H1 (cell line): ENCODE measurements at regions not wholly inside any gene's neighbourhood (a gene's known extent, or its start where the extent isn't known, plus 50 kb on each side); places are given as distances from the start of the nearest gene placed in this dataset.

ENCODE experiments used
- CTCF ChIA-PET: fragments of 300-600 bp; sonication (Branson Sonifier 250); formaldehyde crosslinking; loops from one replicate; lab custom pipeline; 2021; ENCODE audit not compliant: partially characterized antibody; lab: Charles Lee
- POLR2A ChIA-PET: fragments of 300-600 bp; sonication (Branson Sonifier 250); formaldehyde crosslinking; loops from one replicate; lab custom pipeline; 2021; ENCODE audit warnings: inconsistent platforms; ENCODE audit not compliant: partially characterized antibody; lab: Charles Lee
- DNase-seq, 2 experiments: peaks; one replicate each; pipeline versions ENCODE4 v3.0.0 to v3.0.0-alpha.2; 2010 to 2022; ENCODE audit warnings: low spot score in 2 of 2, low read depth in 1 of 2, mixed read lengths in 1 of 2
- FAIRE-seq: peaks from 2 replicates; lab custom pipeline; 2011; peaks lifted over from hg19 to GRCh38; lab: Jason Lieb, UNC
- H2AFZ ChIP-seq: 2 replicates; pipeline ENCODE4 v1.8.1; 2012; ENCODE audit warnings: low read length, inconsistent platforms
- H2AK5ac ChIP-seq: 2 replicates; pipeline ENCODE4 v1.6.1; 2013; ENCODE audit warnings: low read depth, low read length
- H2BK120ac ChIP-seq: replicated peaks from 2 replicates; pipeline ENCODE3; 2013; ENCODE audit warnings: low read depth, low read length, inconsistent platforms
- H2BK12ac ChIP-seq: 2 replicates; pipeline ENCODE4 v1.6.1; 2013; ENCODE audit warnings: low read depth, low read length
- H2BK15ac ChIP-seq: 2 replicates; pipeline ENCODE4 v1.6.1; 2013; ENCODE audit warnings: low read length
- H2BK20ac ChIP-seq: 2 replicates; pipeline ENCODE4 v1.6.1; 2013; ENCODE audit warnings: low read length
- H2BK5ac ChIP-seq: 2 replicates; pipeline ENCODE4 v1.6.1; 2013; ENCODE audit warnings: low read depth, low read length
- H3K14ac ChIP-seq: 2 replicates; pipeline ENCODE4 v1.6.1; 2013; ENCODE audit warnings: inconsistent platforms; ENCODE audit not compliant: insufficient read length
- H3K18ac ChIP-seq: 2 replicates; pipeline ENCODE4 v1.6.1; 2013; ENCODE audit warnings: low read length; ENCODE audit errors: extremely low read depth
- H3K23ac ChIP-seq: 2 replicates; pipeline ENCODE4 v1.6.1; 2013; ENCODE audit warnings: inconsistent platforms; ENCODE audit not compliant: insufficient read length
- H3K23me2 ChIP-seq: 2 replicates; pipeline ENCODE4 v1.6.1; 2013; ENCODE audit warnings: low read depth, low read length
- H3K27ac ChIP-seq: 2 replicates; pipeline ENCODE4 v1.6.1; 2011; ENCODE audit warnings: low read depth, low read length, inconsistent platforms
- H3K27me3 ChIP-seq, 4 experiments: replicated peaks in 1 of 4; 1 replicate in 1 of 4; 2 replicates in 3 of 4; pipeline versions ENCODE4 v1.6.1 to v1.8.1; 2011 to 2013; ENCODE audit warnings: low read length in 3 of 4, mild to moderate bottlenecking in 3 of 4, inconsistent platforms in 2 of 4, mixed read lengths in 2 of 4, moderate library complexity in 1 of 4; ENCODE audit not compliant: control insufficient read depth in 3 of 4, insufficient read depth in 3 of 4; ENCODE audit errors: extremely low read depth in 1 of 4
- H3K36me3 ChIP-seq, 4 experiments: 2 replicates each; pipeline versions ENCODE4 v1.6.1 to v1.8.1; 2011 to 2013; ENCODE audit warnings: mild to moderate bottlenecking in 4 of 4, low read length in 3 of 4, moderate library complexity in 2 of 4, control low read depth in 1 of 4, inconsistent platforms in 1 of 4; ENCODE audit not compliant: insufficient read depth in 4 of 4, control insufficient read depth in 2 of 4
- H3K4ac ChIP-seq: replicated peaks from 2 replicates; pipeline ENCODE3; 2013; ENCODE audit warnings: low read length, low read depth, mixed read lengths, inconsistent platforms; ENCODE audit not compliant: insufficient read length
- H3K4me1 ChIP-seq, 4 experiments: replicated peaks in 1 of 4; 1 replicate in 1 of 4; 2 replicates in 3 of 4; pipeline versions ENCODE4 v1.6.1 to v1.8.1; 2011 to 2013; ENCODE audit warnings: low read length in 3 of 4, inconsistent platforms in 2 of 4, mixed read lengths in 1 of 4; ENCODE audit not compliant: insufficient read depth in 4 of 4, control insufficient read depth in 3 of 4
- H3K4me2 ChIP-seq, 2 experiments: 2 replicates each; pipeline versions ENCODE4 v1.6.1 to v1.8.1; 2011 to 2013; ENCODE audit warnings: low read depth in 2 of 2, low read length in 2 of 2, control low read depth in 1 of 2, inconsistent platforms in 1 of 2, mild to moderate bottlenecking in 1 of 2; ENCODE audit not compliant: insufficient read depth in 1 of 2
- H3K4me3 ChIP-seq, 4 experiments: fragments of 200-600, 300-600 bp in 1 of 4; sonication (generic), shearing (Covaris generic), sonication (Bioruptor Twin) in 1 of 4; 2 replicates each; pipeline versions ENCODE4 v1.5.1 to v1.8.1; 2011 to 2016; ENCODE audit warnings: low read length in 4 of 4, low read depth in 3 of 4, control low read depth in 2 of 4, inconsistent platforms in 2 of 4, mild to moderate bottlenecking in 2 of 4, mixed read lengths in 1 of 4, moderate library complexity in 1 of 4; ENCODE audit not compliant: insufficient read depth in 2 of 4; ENCODE audit errors: extremely low read depth in 1 of 4
- H3K56ac ChIP-seq: replicated peaks from 2 replicates; pipeline ENCODE3; 2013; ENCODE audit warnings: low read depth, mild to moderate bottlenecking, mixed read lengths, low read length, inconsistent platforms; ENCODE audit not compliant: insufficient read length
- H3K79me1 ChIP-seq: 2 replicates; pipeline ENCODE4 v1.6.1; 2013; ENCODE audit warnings: low read depth, low read length, control low read depth
- H3K79me2 ChIP-seq, 2 experiments: 2 replicates each; pipeline versions ENCODE4 v1.6.1 to v1.8.1; 2012 to 2013; ENCODE audit warnings: low read length in 2 of 2, mild to moderate bottlenecking in 2 of 2, inconsistent platforms in 1 of 2; ENCODE audit not compliant: insufficient read depth in 2 of 2, control insufficient read depth in 1 of 2
- H3K9ac ChIP-seq, 4 experiments: replicated peaks in 1 of 4; 1 replicate in 1 of 4; 2 replicates in 3 of 4; pipeline versions ENCODE4 v1.6.1 to v1.8.1; 2011 to 2013; ENCODE audit warnings: low read depth in 3 of 4, low read length in 3 of 4, control low read depth in 2 of 4, mild to moderate bottlenecking in 2 of 4, moderate library complexity in 2 of 4, inconsistent platforms in 1 of 4; ENCODE audit errors: extremely low read depth in 1 of 4
- H3K9me3 ChIP-seq, 2 experiments: 2 replicates each; pipeline versions ENCODE4 v1.6.1 to v1.8.1; 2012 to 2013; ENCODE audit warnings: mild to moderate bottlenecking in 2 of 2, moderate library complexity in 2 of 2, control low read depth in 1 of 2, inconsistent platforms in 1 of 2, low read depth in 1 of 2, low read length in 1 of 2, mixed read lengths in 1 of 2; ENCODE audit not compliant: insufficient read depth in 2 of 2
- H4K20me1 ChIP-seq, 2 experiments: replicated peaks in 1 of 2; 2 replicates each; pipeline versions ENCODE3 to v1.8.1; 2011 to 2013; ENCODE audit warnings: inconsistent platforms in 2 of 2, low read length in 2 of 2, mild to moderate bottlenecking in 1 of 2; ENCODE audit not compliant: insufficient read depth in 2 of 2, control insufficient read depth in 1 of 2
- H4K5ac ChIP-seq: 2 replicates; pipeline ENCODE4 v1.6.1; 2013; ENCODE audit warnings: low read length, low read depth, mixed read lengths, inconsistent platforms; ENCODE audit not compliant: insufficient read length
- H4K8ac ChIP-seq: 2 replicates; pipeline ENCODE4 v1.8.0; 2013; ENCODE audit warnings: mild to moderate bottlenecking, moderate library complexity, low read length, inconsistent platforms; ENCODE audit not compliant: insufficient read depth; ENCODE audit errors: extremely low read depth
- H4K91ac ChIP-seq: replicated peaks from 2 replicates; pipeline ENCODE3; 2013; ENCODE audit warnings: low read length, mixed read lengths, inconsistent platforms; ENCODE audit not compliant: insufficient read length
- ASH2L ChIP-seq: fragments of 200-600, 300-600 bp; sonication (generic); IDR thresholded peaks from one replicate; pipeline ENCODE4 v1.7.1; 2017; ENCODE audit warnings: low read length
- ATF3 ChIP-seq: IDR thresholded peaks from 2 replicates; pipeline ENCODE4 v1.6.1; 2011; ENCODE audit warnings: low read depth, mild to moderate bottlenecking, low read length; ENCODE audit not compliant: insufficient read depth
- CREB1 ChIP-seq: IDR thresholded peaks from 2 replicates; pipeline ENCODE4 v1.6.1; 2012; ENCODE audit warnings: inconsistent platforms
- CTBP2 ChIP-seq: IDR thresholded peaks from 2 replicates; pipeline ENCODE4 v1.7.0; 2011; ENCODE audit warnings: borderline replicate concordance, mild to moderate bottlenecking, moderate library complexity, mixed read lengths, low read length; ENCODE audit not compliant: insufficient read depth, insufficient read length
- EP300 ChIP-seq, 2 experiments: IDR thresholded peaks; 1 replicate in 1 of 2; 2 replicates in 1 of 2; pipeline ENCODE4 v1.6.1; 2011 to 2012; ENCODE audit warnings: low read depth in 2 of 2, low read length in 2 of 2, mild to moderate bottlenecking in 2 of 2, borderline replicate concordance in 1 of 2, inconsistent platforms in 1 of 2, moderate library complexity in 1 of 2
- GTF2F1 ChIP-seq: IDR thresholded peaks from 2 replicates; pipeline ENCODE4 v1.6.1; 2012; ENCODE audit warnings: low read depth, low read length, improper control_type of control experiment, borderline replicate concordance
- KDM5A ChIP-seq: fragments of 200-600 bp; IDR thresholded peaks from 2 replicates; pipeline ENCODE4 v1.7.1; 2012; ENCODE audit warnings: mild to moderate bottlenecking, low read length, inconsistent platforms, mixed read lengths
- NANOG ChIP-seq: IDR thresholded peaks from 2 replicates; pipeline ENCODE4 v1.6.1; 2011; ENCODE audit warnings: low read length, low read depth, mild to moderate bottlenecking, inconsistent platforms; ENCODE audit not compliant: insufficient read depth, poor library complexity, severe bottlenecking
- PHF8 ChIP-seq: fragments of 200-600 bp; sonication (generic); conservative IDR thresholded peaks from 2 replicates; pipeline ENCODE4 v1.7.1; 2012; ENCODE audit warnings: low read depth, mild to moderate bottlenecking, inconsistent platforms, low read length, moderate library complexity
- POU5F1 ChIP-seq: IDR thresholded peaks from 2 replicates; pipeline ENCODE4 v1.6.1; 2011; ENCODE audit warnings: low read depth, mild to moderate bottlenecking, low read length, moderate library complexity
- SAP30 ChIP-seq: fragments of 300-600 bp; sonication (generic); IDR thresholded peaks from 2 replicates; pipeline ENCODE4 v1.7.1; 2012; ENCODE audit warnings: low read length, moderate library complexity, mild to moderate bottlenecking, inconsistent platforms; ENCODE audit not compliant: insufficient read depth, insufficient replicate concordance
- SUZ12 ChIP-seq: fragments of 200-600 bp; sonication (generic); IDR thresholded peaks from 2 replicates; pipeline ENCODE4 v1.6.1; 2012; ENCODE audit warnings: mild to moderate bottlenecking, inconsistent platforms, low read length, moderate library complexity, mixed read lengths
- USF2 ChIP-seq: IDR thresholded peaks from 2 replicates; pipeline ENCODE4 v1.6.1; 2011; ENCODE audit warnings: low read length, improper control_type of control experiment

- DNase-seq = no peak
- Histone ChIP-seq H2AFZ (no peak overlapping the region), H3K36me3 (no peaks in the 10 kb centered on the region), H3K9ac (no peak overlapping the region), H3K4me1 (no peaks in the 10 kb centered on the region), H2BK120ac (no peak overlapping the region), H3K4ac (no peak overlapping the region), H3K79me1 (no peaks in the 10 kb centered on the region), H4K8ac (no peak overlapping the region), H3K18ac (no peak overlapping the region), H3K4me3 (no peak overlapping the region), H3K14ac (no peak overlapping the region), H4K91ac (no peak overlapping the region), H2AK5ac (no peak overlapping the region), H3K27ac (no peak overlapping the region), H3K27me3 (no peaks in the 10 kb centered on the region), H2BK5ac (no peak overlapping the region), H3K4me2 (no peak overlapping the region), H3K23ac (no peak overlapping the region), H3K23me2 (no peaks in the 10 kb centered on the region), H4K20me1 (no peaks in the 10 kb centered on the region), H3K56ac (no peak overlapping the region), H2BK15ac (no peak overlapping the region), H3K9me3 (no peaks in the 10 kb centered on the region), H4K5ac (no peak overlapping the region), H2BK20ac (no peak overlapping the region), H2BK12ac (no peak overlapping the region), H3K79me2 (no peaks in the 10 kb centered on the region)
- no peak for FAIRE-seq
- TF ChIP-seq POU5F1 (no peak), GTF2F1 (no peak), USF2 (no peak), NANOG (no peak), ASH2L (no peak), KDM5A (no peak), CTBP2 (no peak), SAP30 (no peak), CREB1 (no peak), SUZ12 (no peak), ATF3 (no peak), PHF8 (no peak), EP300 (IDR thresholded peaks at IDR 0.05; ENCODE audit: borderline replicate concordance in 1 of 2, low read depth in 2 of 2, low read length in 2 of 2) (no peak)
- ChIA-PET POLR2A (no interaction called here), CTCF (no interaction called here)
These were observed 253.8 kb upstream of the COL8A1 start for GRCh38 chr3:99384596-99384995.
